ENCODE measurements at regions not wholly inside any gene's neighbourhood (a gene's known extent, or its start where the extent isn't known, plus 50 kb on each side); places are given as distances from the start of the nearest gene placed in this dataset.

DNA sequence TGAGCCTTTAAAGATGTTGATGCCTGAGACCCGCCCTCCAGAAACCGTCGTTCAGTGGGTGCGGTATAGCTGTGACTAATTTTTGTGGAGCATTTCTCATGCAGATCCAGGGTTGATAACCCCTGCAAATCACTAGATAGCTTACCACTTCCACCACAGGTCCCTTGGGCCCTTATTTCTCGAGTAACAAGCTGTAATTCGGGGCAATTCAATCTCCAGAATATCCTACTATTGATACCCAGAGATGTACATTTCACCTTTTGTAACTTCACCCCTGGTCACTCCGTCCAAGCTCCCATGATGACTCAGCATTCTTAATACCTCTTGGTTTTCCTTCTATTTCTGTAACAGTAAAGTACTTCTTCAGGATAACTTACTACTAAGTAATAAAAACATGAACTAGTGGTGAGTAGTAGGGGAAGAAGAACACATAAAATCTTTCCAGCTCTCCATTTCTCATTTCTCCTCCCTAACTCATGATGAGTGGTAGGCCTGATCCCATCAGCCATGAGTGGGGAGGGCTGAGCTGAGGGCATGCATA, 71.9 kb upstream of the UBL3 start:
- Histone ChIP-seq H3K4me1 (ENCODE audit: insufficient read depth) (peaks cover 17% of the 10 kb centered on the region), H3K9me3 (no peaks in the 10 kb centered on the region), H3K4me3 (no peak overlapping the region), H3K27me3 (no peaks in the 10 kb centered on the region), H3K27ac (no peak overlapping the region), H3K36me3 (no peaks in the 10 kb centered on the region)
- intact Hi-C loops (cut with DNase I): loop anchor here in 1 of 4 donors (10.0 kb wide), 1 partner anchor 68 kb away; the partner anchor contains the start of gene UBL3
- TF ChIP-seq POLR2A (IDR thresholded peaks at IDR 0.05): no peak
- no peak for TF ChIP-seq EP300 (IDR thresholded peaks at IDR 0.05)
- TF ChIP-seq, protein P1, sequence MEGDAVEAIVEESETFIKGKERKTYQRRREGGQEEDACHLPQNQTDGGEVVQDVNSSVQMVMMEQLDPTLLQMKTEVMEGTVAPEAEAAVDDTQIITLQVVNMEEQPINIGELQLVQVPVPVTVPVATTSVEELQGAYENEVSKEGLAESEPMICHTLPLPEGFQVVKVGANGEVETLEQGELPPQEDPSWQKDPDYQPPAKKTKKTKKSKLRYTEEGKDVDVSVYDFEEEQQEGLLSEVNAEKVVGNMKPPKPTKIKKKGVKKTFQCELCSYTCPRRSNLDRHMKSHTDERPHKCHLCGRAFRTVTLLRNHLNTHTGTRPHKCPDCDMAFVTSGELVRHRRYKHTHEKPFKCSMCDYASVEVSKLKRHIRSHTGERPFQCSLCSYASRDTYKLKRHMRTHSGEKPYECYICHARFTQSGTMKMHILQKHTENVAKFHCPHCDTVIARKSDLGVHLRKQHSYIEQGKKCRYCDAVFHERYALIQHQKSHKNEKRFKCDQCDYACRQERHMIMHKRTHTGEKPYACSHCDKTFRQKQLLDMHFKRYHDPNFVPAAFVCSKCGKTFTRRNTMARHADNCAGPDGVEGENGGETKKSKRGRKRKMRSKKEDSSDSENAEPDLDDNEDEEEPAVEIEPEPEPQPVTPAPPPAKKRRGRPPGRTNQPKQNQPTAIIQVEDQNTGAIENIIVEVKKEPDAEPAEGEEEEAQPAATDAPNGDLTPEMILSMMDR (IDR thresholded peaks at IDR 0.05): no peak
- no peak for DNase-seq
- WGBS, 3 donors: 78 to 86% (median 85%) methylated on average over 7 of the region's 7 CpGs

DNA sequence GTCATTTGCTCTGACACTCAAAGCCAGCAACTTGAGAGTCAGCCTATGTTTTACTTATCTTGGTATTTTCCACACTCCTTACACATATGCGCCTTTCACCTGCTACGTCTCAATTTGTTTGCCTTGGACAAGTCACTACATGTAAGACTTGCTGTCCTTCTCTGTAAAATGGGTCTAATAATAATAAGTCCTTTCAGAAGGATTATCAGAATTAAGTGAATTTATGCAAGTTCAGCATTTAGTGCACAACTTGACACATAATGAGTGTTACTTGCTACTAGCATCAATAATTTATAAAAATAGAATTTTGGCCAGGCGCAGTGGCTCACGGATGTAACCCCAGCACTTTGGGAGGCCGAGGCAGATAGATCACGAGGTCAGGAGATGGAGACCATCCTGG, 71.1 kb upstream of the UBL3 start:
- WGBS, 3 donors: 96 to 97% (median 96%) methylated on average over 6 of the region's 6 CpGs
- H3K27me3 ChIP-seq: no peaks in the 10 kb centered on the region
- intact Hi-C loops (cut with DNase I): loop anchor here in 1 of 4 donors (10.0 kb wide), 1 partner anchor 67 kb away; the partner anchor contains the start of gene UBL3
- no peaks in the 10 kb centered on the region for H3K36me3 ChIP-seq
- no peak overlapping the region for H3K4me3 ChIP-seq
- DNase-seq: no peak
- no peaks in the 10 kb centered on the region for H3K9me3 ChIP-seq
- no peak for TF ChIP-seq EP300 (IDR thresholded peaks at IDR 0.05)
- TF ChIP-seq, protein P1 (IDR thresholded peaks at IDR 0.05): no peak
- TF ChIP-seq POLR2A (IDR thresholded peaks at IDR 0.05): no peak
- peaks cover 17% of the 10 kb centered on the region for H3K4me1 ChIP-seq (ENCODE audit: insufficient read depth)
- H3K27ac ChIP-seq: no peak overlapping the region

DNA sequence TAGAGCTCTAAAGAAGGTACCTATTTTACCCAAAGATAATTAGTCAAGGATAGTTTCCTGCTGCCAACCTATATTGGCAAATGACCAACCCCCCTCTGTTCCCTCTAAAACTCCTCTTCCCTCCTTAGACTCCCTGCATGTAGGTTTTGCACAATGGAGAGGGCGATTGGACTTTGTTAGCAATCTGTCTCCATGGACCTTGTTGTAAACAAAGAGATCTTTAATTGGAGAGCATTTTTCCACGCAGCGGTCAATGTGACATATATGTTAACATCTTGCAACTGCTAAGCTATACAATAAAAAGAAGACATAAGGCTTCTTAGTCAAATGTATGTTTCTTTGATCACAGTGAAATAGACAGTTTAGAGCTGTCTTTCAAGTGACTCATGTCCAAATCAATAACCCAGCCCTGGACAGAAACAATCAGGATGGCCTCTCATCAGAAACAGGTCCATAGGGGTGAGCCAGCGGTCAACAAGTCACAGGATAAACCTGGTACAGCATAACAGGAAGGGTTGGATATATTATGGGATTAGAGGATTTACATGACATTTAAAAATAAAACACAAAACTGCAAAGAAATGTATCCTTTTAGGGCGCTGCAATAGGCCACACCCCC, 69.7 kb upstream of the UBL3 start:
- H3K27ac ChIP-seq: no peak overlapping the region
- H3K4me1 ChIP-seq (ENCODE audit: insufficient read depth): peaks cover 14% of the 10 kb centered on the region
- TF ChIP-seq POLR2A (IDR thresholded peaks at IDR 0.05) (no peak), EP300 (IDR thresholded peaks at IDR 0.05) (no peak)
- TF ChIP-seq, protein P1 (IDR thresholded peaks at IDR 0.05): no peak
- H3K4me3 ChIP-seq: no peak overlapping the region
- intact Hi-C loops (cut with DNase I): loop anchor here in 1 of 4 donors (10.0 kb wide), 1 partner anchor 65 kb away; the partner anchor contains the start of gene UBL3
- no peaks in the 10 kb centered on the region for H3K27me3 ChIP-seq
- no peak for DNase-seq
- no peaks in the 10 kb centered on the region for H3K9me3 ChIP-seq
- H3K36me3 ChIP-seq: no peaks in the 10 kb centered on the region
- 72 to 83% (median 79%) methylated on average over 5 of the region's 5 CpGs for WGBS, 3 donors

DNA sequence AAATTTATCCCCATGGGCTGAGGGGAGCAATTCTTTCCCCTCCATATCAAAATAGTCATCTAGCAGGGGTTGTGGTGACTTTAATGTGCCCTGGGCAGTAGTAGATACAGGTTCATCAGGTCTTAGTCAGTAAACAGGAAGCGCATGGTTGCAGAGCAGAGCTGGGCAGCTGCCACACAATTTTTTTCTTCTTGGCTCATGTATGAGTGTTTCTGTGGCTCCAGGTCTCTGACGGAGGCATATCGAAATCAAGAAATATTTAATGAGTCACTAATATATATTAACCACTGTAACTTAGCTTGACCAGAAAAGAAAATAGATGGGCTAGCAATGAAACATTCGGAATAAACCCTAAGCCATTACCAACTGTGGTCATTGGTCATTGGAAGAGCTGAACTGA, 68.4 kb upstream of the UBL3 start:
- Histone ChIP-seq H3K4me3 (no peak overlapping the region), H3K27ac (no peak overlapping the region), H3K4me1 (ENCODE audit: insufficient read depth) (peaks cover 3% of the 10 kb centered on the region), H3K9me3 (no peaks in the 10 kb centered on the region), H3K27me3 (no peaks in the 10 kb centered on the region), H3K36me3 (no peaks in the 10 kb centered on the region)
- 59 to 78% (median 72%) methylated on average over 4 of the region's 4 CpGs for WGBS, 3 donors
- no peak for TF ChIP-seq POLR2A (IDR thresholded peaks at IDR 0.05)
- TF ChIP-seq, protein P1 (IDR thresholded peaks at IDR 0.05): no peak
- no peak for TF ChIP-seq EP300 (IDR thresholded peaks at IDR 0.05)
- DNase-seq: no peak
- intact Hi-C loops (cut with DNase I): no loop called here
